ENCODE measurements at regions not wholly inside any gene's neighbourhood (a gene's known extent, or its start where the extent isn't known, plus 50 kb on each side); places are given as distances from the start of the nearest gene placed in this dataset.
"Not testable (repeated sequence)": the region's sequence is repeated elsewhere in the genome, so short reads cannot be mapped to it uniquely, and the experiment has no call there.

DNA sequence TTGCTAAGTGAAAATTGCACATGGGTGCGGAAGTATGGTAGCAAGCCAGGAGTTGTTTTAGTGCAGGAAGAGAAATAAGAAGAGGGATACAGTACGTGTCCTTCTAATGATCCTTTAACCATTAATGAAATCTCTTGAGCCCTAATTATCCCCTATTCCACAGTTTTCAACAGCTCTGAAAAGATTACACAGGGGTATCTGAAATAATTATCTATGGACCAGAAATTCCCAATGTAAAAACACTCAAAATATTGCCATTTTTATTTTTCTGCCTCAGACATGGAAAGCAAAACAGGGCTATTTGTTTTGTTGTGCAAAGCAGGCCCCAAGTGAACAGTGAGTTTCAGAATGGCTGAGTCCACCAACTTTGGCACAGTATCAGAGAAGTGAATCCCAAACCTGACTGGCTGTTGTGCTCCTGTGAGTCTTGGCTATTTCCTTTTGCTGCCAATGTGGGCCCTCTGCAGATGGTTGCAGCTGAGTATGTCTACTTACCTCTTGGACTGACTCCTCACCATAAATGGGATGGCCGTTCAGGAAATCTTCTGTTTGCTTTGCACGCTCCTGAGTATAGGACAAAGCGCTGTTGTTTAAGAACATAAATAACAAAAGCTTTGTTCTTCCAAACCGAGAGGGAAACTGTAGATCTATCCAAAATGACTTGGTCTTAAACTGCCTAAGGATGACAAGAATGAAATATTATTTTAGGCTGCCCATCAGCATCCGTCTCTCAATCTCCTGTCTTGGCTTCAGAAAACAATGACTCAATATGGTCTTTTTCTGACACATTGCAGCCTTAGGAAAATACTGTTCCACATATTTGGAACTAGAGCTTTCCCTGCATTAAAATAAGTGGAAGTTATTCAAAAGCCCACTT is 204.1 kb downstream of the DEPDC1B start:
- Histone ChIP-seq H3K4me3 (ENCODE audit: low read length) (no peak overlapping the region), H3K27me3 (ENCODE audit: insufficient read depth, low read length, poor library complexity, severe bottlenecking) (no peaks in the 10 kb centered on the region), H3K27ac (ENCODE audit: low read depth, low read length) (no peak overlapping the region), H3K4me1 (ENCODE audit: insufficient read depth, low read length) (no peaks in the 10 kb centered on the region), H3K36me3 (ENCODE audit: insufficient read depth, low read length) (no peaks in the 10 kb centered on the region), H3K9me3 (ENCODE audit: low read length) (no peaks in the 10 kb centered on the region)
- H3K4me3 Mint-ChIP-seq: no peak overlapping the region
- no peak overlapping the region for H3K27ac Mint-ChIP-seq
- no peaks in the 10 kb centered on the region for H3K4me1 Mint-ChIP-seq
- POLR2A ChIA-PET: no interaction called here
- DNase-seq: no peak
- peaks cover 0 to 5% (median 0%) of the 10 kb centered on the region in 5 donors for H3K9me3 Mint-ChIP-seq
- CTCF ChIA-PET: no interaction called here
- no peaks in the 10 kb centered on the region for H3K27me3 Mint-ChIP-seq
- H3K36me3 Mint-ChIP-seq: no peaks in the 10 kb centered on the region

DNA sequence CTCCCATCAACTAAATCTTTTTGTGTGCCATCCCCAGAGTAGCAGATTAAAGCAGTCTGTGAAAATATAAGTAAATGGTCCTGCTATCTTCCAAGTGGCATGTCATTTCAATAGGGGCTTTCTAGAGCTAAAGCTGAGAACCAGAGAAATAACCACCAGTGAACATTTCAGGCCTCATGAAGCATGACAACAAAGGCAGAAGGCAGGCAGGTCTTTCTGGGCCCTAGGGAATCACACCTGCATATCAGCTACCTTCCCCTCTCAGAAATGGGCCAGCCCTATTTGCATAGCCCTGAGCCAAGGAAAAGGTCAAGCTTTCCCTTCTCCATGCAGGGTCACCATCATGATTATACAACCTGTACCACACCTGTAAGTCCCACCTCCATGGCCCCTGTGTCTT is 205.3 kb downstream of the DEPDC1B start:
- DNase-seq: no peak
- Mint-ChIP-seq H3K36me3 (no peaks in the 10 kb centered on the region), H3K27ac (no peak overlapping the region), H3K27me3 (no peaks in the 10 kb centered on the region), H3K4me1 (no peaks in the 10 kb centered on the region), H3K4me3 (no peak overlapping the region), H3K9me3 (peaks cover 0 to 5% (median 2%) of the 10 kb centered on the region in 5 donors)
- no peaks in the 10 kb centered on the region for H3K9me3 ChIP-seq (ENCODE audit: low read length)
- no peaks in the 10 kb centered on the region for H3K36me3 ChIP-seq (ENCODE audit: insufficient read depth, low read length)
- ChIA-PET CTCF (no interaction called here), POLR2A (no interaction called here)
- H3K4me3 ChIP-seq (ENCODE audit: low read length): no peak overlapping the region
- H3K4me1 ChIP-seq (ENCODE audit: insufficient read depth, low read length): no peaks in the 10 kb centered on the region
- H3K27ac ChIP-seq (ENCODE audit: low read depth, low read length): no peak overlapping the region
- H3K27me3 ChIP-seq (ENCODE audit: insufficient read depth, low read length, poor library complexity, severe bottlenecking): no peaks in the 10 kb centered on the region

DNA sequence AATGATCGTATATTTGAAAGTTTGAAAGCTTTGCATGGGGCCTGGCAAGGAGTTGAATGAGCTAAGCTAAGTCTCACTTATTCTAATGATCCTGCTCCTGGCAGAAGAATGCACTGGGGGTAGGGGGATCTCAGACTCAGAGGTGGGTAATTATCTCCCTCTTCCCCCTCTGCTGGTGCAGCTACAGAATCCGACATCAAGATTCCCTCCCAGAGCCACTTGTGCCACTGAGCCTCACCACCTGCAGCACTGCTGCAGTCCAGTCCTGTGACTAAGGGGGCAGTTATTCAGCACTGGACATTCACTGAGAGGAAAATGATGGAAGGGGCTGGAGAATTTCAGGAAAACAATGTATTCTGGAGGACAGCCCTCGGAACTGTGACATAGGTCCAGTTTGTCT is 205.8 kb downstream of the DEPDC1B start:
- ChIA-PET CTCF (no interaction called here), POLR2A (no interaction called here)
- Histone ChIP-seq H3K4me1 (ENCODE audit: insufficient read depth, low read length) (no peaks in the 10 kb centered on the region), H3K27ac (ENCODE audit: low read depth, low read length) (no peak overlapping the region), H3K4me3 (ENCODE audit: low read length) (no peak overlapping the region), H3K27me3 (ENCODE audit: insufficient read depth, low read length, poor library complexity, severe bottlenecking) (no peaks in the 10 kb centered on the region), H3K36me3 (ENCODE audit: insufficient read depth, low read length) (no peaks in the 10 kb centered on the region), H3K9me3 (ENCODE audit: low read length) (no peaks in the 10 kb centered on the region)
- Mint-ChIP-seq H3K9me3 (peaks cover 0 to 5% (median 2%) of the 10 kb centered on the region in 5 donors), H3K4me1 (no peaks in the 10 kb centered on the region), H3K36me3 (no peaks in the 10 kb centered on the region), H3K27ac (no peak overlapping the region), H3K27me3 (no peaks in the 10 kb centered on the region), H3K4me3 (no peak overlapping the region)
- DNase-seq: no peak

DNA sequence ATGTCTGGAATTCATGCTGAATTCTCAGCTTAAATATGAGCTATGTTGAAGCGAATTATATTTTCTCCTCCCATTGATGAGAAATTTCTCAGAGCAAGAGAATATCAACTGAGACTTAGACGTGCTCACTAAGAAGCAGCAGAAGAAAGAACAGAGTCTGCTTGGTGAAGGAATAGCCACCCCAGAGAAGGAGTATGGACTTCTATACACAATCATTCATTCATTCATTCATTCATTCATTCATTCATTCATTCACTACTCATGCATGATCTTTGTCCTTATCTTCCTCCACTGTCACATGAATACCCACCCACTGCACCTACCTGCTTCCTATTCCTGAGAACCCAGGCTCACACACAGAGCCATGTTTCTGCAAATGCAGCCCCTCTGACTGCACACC is 206.6 kb downstream of the DEPDC1B start:
- H3K27me3 Mint-ChIP-seq: no peaks in the 10 kb centered on the region
- H3K4me1 ChIP-seq (ENCODE audit: insufficient read depth, low read length): no peaks in the 10 kb centered on the region
- DNase-seq: no peak
- H3K27ac Mint-ChIP-seq: no peak overlapping the region
- H3K4me3 Mint-ChIP-seq: no peak overlapping the region
- H3K36me3 Mint-ChIP-seq: no peaks in the 10 kb centered on the region
- no peaks in the 10 kb centered on the region for H3K36me3 ChIP-seq (ENCODE audit: insufficient read depth, low read length)
- no peaks in the 10 kb centered on the region for H3K9me3 ChIP-seq (ENCODE audit: low read length)
- no peaks in the 10 kb centered on the region for H3K27me3 ChIP-seq (ENCODE audit: insufficient read depth, low read length, poor library complexity, severe bottlenecking)
- ChIA-PET POLR2A (no interaction called here), CTCF (no interaction called here)
- no peak overlapping the region for H3K27ac ChIP-seq (ENCODE audit: low read depth, low read length)
- no peak overlapping the region for H3K4me3 ChIP-seq (ENCODE audit: low read length)
- H3K9me3 Mint-ChIP-seq: peaks cover 0 to 5% (median 2%) of the 10 kb centered on the region in 5 donors
- H3K4me1 Mint-ChIP-seq: no peaks in the 10 kb centered on the region

DNA sequence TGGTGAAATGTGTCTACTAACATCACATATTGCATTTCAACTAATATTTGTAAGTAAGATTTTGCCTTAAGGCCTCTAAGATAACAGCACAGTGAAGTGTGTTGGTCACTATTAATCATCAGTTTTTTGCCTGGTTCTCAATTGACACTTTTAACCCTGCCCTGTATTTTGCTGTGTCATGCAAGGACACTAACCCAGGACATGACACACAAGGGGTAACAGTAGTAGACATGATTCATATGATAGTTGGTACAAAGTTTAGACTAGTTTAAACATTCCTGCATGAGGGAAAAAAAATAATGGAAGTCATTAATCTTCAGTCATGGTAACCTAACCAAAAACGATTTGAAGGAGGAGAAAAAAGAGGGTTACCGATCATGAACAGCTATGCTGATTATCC is 207.0 kb downstream of the DEPDC1B start:
- Mint-ChIP-seq H3K27me3 (no peaks in the 10 kb centered on the region), H3K9me3 (peaks cover 0 to 5% (median 2%) of the 10 kb centered on the region in 5 donors), H3K36me3 (no peaks in the 10 kb centered on the region), H3K27ac (no peak overlapping the region), H3K4me1 (no peaks in the 10 kb centered on the region), H3K4me3 (no peak overlapping the region)
- H3K36me3 ChIP-seq (ENCODE audit: insufficient read depth, low read length): no peaks in the 10 kb centered on the region
- no peaks in the 10 kb centered on the region for H3K27me3 ChIP-seq (ENCODE audit: insufficient read depth, low read length, poor library complexity, severe bottlenecking)
- DNase-seq: no peak
- ChIA-PET CTCF (no interaction called here), POLR2A (no interaction called here)
- H3K4me1 ChIP-seq (ENCODE audit: insufficient read depth, low read length): no peaks in the 10 kb centered on the region
- no peak overlapping the region for H3K4me3 ChIP-seq (ENCODE audit: low read length)
- H3K9me3 ChIP-seq (ENCODE audit: low read length): no peaks in the 10 kb centered on the region
- H3K27ac ChIP-seq (ENCODE audit: low read depth, low read length): no peak overlapping the region

GRCh38 chr5:60492358-60492757 is 207.6 kb downstream of the DEPDC1B start:
- H3K36me3 Mint-ChIP-seq; H3K4me1 ChIP-seq (ENCODE audit: insufficient read depth, low read length); H3K4me3 Mint-ChIP-seq; H3K27ac Mint-ChIP-seq; POLR2A ChIA-PET; H3K27ac ChIP-seq (ENCODE audit: low read depth, low read length); H3K36me3 ChIP-seq (ENCODE audit: insufficient read depth, low read length); H3K27me3 Mint-ChIP-seq; H3K9me3 ChIP-seq (ENCODE audit: low read length); H3K4me1 Mint-ChIP-seq; H3K27me3 ChIP-seq (ENCODE audit: insufficient read depth, low read length, poor library complexity, severe bottlenecking); CTCF ChIA-PET; H3K9me3 Mint-ChIP-seq; H3K4me3 ChIP-seq (ENCODE audit: low read length); DNase-seq: not testable (repeated sequence)

DNA sequence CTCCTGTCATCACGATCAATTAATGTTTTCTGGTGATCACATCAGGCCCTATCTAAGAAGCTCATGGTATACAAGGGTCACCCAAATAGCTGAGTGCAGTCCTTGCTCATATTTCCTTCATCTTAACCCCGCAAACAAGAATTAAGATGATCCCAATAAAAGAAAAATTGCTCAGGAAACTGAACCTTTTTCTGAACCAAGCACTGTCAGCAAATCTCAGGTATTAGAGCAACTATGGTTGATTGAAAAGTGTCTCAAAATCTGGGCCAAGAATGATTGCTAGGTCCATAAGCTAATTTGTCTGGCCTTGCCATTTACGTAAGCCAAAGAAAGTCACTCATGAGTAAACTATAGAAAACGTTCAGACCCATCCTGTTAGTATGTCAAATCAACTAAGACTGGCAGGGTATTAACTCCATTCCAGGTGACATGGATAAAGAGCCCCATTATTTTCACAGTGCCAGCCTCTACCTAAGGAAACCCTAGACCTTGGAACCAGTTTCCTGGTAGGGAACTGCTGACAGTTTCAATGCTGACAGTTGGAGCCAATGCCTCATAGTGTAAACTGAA is 209.3 kb downstream of the DEPDC1B start:
- no peak for DNase-seq
- H3K36me3 ChIP-seq (ENCODE audit: insufficient read depth, low read length): no peaks in the 10 kb centered on the region
- no peak overlapping the region for H3K27ac ChIP-seq (ENCODE audit: low read depth, low read length)
- H3K27me3 Mint-ChIP-seq: no peaks in the 10 kb centered on the region
- H3K36me3 Mint-ChIP-seq: no peaks in the 10 kb centered on the region
- no peak overlapping the region for H3K4me3 ChIP-seq (ENCODE audit: low read length)
- no peaks in the 10 kb centered on the region for H3K9me3 ChIP-seq (ENCODE audit: low read length)
- peaks cover 0 to 5% (median 2%) of the 10 kb centered on the region in 5 donors for H3K9me3 Mint-ChIP-seq
- ChIA-PET CTCF (no interaction called here), POLR2A (no interaction called here)
- H3K27ac Mint-ChIP-seq: no peak overlapping the region
- no peaks in the 10 kb centered on the region for H3K4me1 Mint-ChIP-seq
- no peaks in the 10 kb centered on the region for H3K27me3 ChIP-seq (ENCODE audit: insufficient read depth, low read length, poor library complexity, severe bottlenecking)
- H3K4me3 Mint-ChIP-seq: no peak overlapping the region
- no peaks in the 10 kb centered on the region for H3K4me1 ChIP-seq (ENCODE audit: insufficient read depth, low read length)

DNA sequence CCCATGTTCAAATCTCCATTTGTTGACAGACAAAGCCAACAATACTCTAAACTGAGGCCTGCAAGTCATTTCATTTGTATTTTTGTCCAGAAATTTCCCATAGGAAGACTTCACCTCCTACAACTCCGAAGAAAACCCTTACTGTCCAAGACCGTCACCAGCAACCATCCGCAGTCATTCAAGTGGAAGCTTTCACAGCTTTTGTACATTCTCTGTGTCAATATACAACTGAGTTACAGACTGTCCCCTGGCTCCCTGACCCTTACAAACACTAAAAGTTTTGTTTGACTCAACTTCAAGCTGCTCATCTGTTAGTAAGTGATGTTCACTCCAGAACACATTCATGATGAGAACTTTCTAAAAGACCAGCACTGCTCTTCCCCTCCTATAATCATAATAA is 210.1 kb downstream of the DEPDC1B start:
- Histone ChIP-seq H3K9me3 (ENCODE audit: low read length) (no peaks in the 10 kb centered on the region), H3K27ac (ENCODE audit: low read depth, low read length) (no peak overlapping the region), H3K27me3 (ENCODE audit: insufficient read depth, low read length, poor library complexity, severe bottlenecking) (no peaks in the 10 kb centered on the region), H3K4me3 (ENCODE audit: low read length) (no peak overlapping the region), H3K36me3 (ENCODE audit: insufficient read depth, low read length) (no peaks in the 10 kb centered on the region), H3K4me1 (ENCODE audit: insufficient read depth, low read length) (no peaks in the 10 kb centered on the region)
- H3K4me1 Mint-ChIP-seq: no peaks in the 10 kb centered on the region
- H3K9me3 Mint-ChIP-seq: peaks cover 0 to 5% (median 2%) of the 10 kb centered on the region in 5 donors
- H3K27ac Mint-ChIP-seq: no peak overlapping the region
- ChIA-PET CTCF (no interaction called here), POLR2A (no interaction called here)
- DNase-seq: no peak
- no peaks in the 10 kb centered on the region for H3K36me3 Mint-ChIP-seq
- H3K27me3 Mint-ChIP-seq: no peaks in the 10 kb centered on the region
- H3K4me3 Mint-ChIP-seq: no peak overlapping the region
